ENCODE measurements at regions not wholly inside any gene's neighbourhood (a gene's known extent, or its start where the extent isn't known, plus 50 kb on each side); places are given as distances from the start of the nearest gene placed in this dataset.

GRCh38 chr4:171718665-171719064, 94.5 kb upstream of the GALNTL6 start:
- no peak for DNase-seq (ENCODE audit: low read depth)
- TF ChIP-seq, protein P1, sequence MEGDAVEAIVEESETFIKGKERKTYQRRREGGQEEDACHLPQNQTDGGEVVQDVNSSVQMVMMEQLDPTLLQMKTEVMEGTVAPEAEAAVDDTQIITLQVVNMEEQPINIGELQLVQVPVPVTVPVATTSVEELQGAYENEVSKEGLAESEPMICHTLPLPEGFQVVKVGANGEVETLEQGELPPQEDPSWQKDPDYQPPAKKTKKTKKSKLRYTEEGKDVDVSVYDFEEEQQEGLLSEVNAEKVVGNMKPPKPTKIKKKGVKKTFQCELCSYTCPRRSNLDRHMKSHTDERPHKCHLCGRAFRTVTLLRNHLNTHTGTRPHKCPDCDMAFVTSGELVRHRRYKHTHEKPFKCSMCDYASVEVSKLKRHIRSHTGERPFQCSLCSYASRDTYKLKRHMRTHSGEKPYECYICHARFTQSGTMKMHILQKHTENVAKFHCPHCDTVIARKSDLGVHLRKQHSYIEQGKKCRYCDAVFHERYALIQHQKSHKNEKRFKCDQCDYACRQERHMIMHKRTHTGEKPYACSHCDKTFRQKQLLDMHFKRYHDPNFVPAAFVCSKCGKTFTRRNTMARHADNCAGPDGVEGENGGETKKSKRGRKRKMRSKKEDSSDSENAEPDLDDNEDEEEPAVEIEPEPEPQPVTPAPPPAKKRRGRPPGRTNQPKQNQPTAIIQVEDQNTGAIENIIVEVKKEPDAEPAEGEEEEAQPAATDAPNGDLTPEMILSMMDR (IDR thresholded peaks at IDR 0.05; ENCODE audit: low read length, missing control alignments), result no peak
- no peak overlapping the region for H3K4me3 ChIP-seq (replicated peaks; ENCODE audit: low read depth, low read length)

DNA sequence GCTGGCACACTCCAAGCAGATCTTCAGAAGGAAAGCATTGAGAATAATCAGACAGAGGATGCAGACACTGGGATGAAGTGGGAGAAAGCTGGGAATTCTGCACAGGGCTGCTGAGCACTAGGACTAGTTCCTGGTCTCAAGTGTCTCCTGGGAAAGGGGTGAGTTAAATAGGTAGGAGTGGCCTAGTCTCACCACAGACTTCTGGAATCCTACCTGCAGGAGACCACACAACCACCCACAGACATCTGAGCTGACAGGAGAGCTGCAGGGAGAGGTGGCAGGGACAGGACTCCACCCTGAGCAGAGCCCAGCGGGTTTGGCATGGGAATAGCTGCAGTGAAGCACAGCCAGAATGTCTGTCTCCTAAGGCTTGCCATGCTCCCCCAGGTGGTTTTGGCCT, 95.1 kb upstream of the GALNTL6 start:
- TF ChIP-seq, protein P1 (IDR thresholded peaks at IDR 0.05; ENCODE audit: low read length, missing control alignments), result no peak
- no peak overlapping the region for H3K4me3 ChIP-seq (replicated peaks; ENCODE audit: low read depth, low read length)
- no peak for DNase-seq (ENCODE audit: low read depth)

GRCh38 chr4:171717231-171717741, 95.9 kb upstream of the GALNTL6 start:
- TF ChIP-seq, protein P1 (IDR thresholded peaks at IDR 0.05; ENCODE audit: low read length, missing control alignments), result no peak
- no peak overlapping the region for H3K4me3 ChIP-seq (replicated peaks; ENCODE audit: low read depth, low read length)
- no peak for DNase-seq (ENCODE audit: low read depth)

DNA sequence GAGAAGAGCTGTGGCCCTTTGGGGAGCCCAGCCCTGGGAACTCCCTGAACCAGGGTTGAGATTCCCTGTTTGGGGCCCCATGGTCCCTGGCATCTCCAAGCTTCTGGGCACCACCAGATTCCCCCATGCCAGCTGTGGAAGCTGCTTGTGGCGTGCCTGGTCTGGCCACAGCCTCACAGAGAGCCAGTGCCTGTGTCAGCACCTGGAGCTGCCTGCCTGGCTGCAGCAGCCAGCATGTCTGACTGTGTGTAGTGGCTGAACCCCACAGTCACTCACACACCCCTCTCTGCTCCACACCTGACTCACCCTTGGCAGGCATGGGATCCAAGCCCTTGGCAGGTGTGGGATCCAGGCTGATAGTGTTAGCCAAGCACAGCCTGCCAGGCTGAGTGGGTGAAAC, 97.2 kb upstream of the GALNTL6 start:
- DNase-seq (ENCODE audit: low read depth), result no peak
- TF ChIP-seq, protein P1 (IDR thresholded peaks at IDR 0.05; ENCODE audit: low read length, missing control alignments), result no peak
- H3K4me3 ChIP-seq (replicated peaks; ENCODE audit: low read depth, low read length), result no peak overlapping the region

GRCh38 chr4:171714791-171715454, 98.3 kb upstream of the GALNTL6 start:
- TF ChIP-seq, protein P1 (IDR thresholded peaks at IDR 0.05; ENCODE audit: low read length, missing control alignments), result no peak
- no peak for DNase-seq (ENCODE audit: low read depth)
- no peak overlapping the region for H3K4me3 ChIP-seq (replicated peaks; ENCODE audit: low read depth, low read length)

- DNase-seq (ENCODE audit: low read depth), result no peak
- TF ChIP-seq, protein P1 (IDR thresholded peaks at IDR 0.05; ENCODE audit: low read length, missing control alignments), result no peak
- H3K4me3 ChIP-seq (replicated peaks; ENCODE audit: low read depth, low read length), result no peak overlapping the region
Observed at GRCh38 chr4:171710743-171711142, 102.5 kb upstream of the GALNTL6 start.

Measured in fibroblast of pulmonary artery (primary cell).